NCI-H1694 (cell line): ENCODE measurements at regions not wholly inside any gene's neighbourhood (a gene's known extent, or its start where the extent isn't known, plus 50 kb on each side); places are given as distances from the start of the nearest gene placed in this dataset.
A peak's percentile ranks its signal among the peaks of the same experiment; 100 is the strongest.
"Not testable (repeated sequence)": the region's sequence is repeated elsewhere in the genome, so short reads cannot be mapped to it uniquely, and the experiment has no call there.

Experiments
- DNase-seq: peaks from one replicate; lab custom pipeline; 2025; lab: John Stamatoyannopoulos, UW

DNA sequence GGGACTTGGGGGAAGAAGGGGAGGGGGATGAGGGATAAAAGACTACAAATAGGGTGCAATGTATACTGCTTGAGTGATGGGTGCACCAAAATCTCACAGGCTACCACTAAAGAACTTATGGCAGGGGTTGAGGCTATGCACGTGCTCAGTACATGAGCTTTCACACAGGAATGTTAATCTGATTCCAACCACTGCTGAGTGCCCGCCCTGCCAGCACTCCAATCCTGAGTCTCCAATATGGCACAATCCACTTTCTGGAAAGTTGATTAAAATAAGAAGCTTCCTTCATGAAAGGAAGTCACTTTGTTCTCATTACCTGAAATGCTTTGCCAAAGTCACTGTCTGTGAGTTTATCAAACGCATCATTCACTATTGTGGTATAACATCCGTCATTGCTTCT lies 463.0 kb downstream of the IRS2 start:
- no peak for DNase-seq

DNA sequence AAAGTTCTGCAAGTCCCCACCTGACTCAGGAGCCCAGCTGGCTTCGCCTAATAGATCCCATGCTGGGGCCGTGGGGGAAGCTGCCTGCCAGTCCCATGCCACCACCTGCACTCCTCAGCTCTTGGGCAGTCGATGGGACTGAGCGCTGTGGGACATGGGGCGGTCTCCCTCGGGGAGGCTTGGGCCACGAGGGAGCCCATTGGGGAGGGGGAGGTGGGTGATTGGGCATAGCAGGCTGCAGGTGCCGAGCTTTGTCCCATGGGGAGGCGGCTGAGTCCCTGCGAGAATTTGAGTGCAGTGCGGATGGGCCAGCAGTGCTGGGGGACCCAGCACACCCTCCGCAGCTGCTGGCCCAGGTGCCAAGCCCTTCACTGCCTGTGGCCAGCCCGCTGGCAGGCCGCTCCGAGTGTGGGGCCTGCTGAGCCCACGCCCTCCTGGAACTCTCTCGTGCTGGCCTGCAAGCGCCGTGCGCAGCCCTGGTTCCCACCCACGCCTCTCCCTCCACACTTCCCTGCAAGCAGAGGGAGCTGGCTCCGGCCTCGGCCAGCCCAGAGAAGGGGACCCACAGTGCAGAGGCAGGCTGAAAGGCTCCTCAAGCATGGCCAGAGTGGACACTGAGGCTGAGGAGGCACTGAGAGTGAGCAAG lies 467.3 kb downstream of the IRS2 start:
- no peak for DNase-seq

DNA sequence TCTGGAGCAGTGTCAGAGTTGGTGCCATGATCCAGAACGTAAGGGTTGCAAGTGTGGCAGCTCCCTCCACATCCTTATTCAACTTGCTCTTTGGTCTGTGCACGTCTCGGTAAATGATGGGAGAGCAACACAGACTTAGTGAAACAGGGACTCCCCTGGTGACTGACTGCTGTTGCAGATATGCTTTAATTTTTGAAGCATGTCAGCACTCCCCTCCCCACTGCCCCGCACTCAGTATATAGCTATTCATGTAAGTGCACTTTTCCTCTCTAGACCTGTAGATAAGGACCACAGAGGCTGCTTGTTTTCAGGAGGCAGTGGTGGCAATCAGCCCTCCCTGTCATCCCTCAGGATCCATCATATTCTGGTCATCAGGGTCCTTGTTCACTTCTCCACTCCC lies 470.9 kb downstream of the IRS2 start:
- no peak for DNase-seq

DNA sequence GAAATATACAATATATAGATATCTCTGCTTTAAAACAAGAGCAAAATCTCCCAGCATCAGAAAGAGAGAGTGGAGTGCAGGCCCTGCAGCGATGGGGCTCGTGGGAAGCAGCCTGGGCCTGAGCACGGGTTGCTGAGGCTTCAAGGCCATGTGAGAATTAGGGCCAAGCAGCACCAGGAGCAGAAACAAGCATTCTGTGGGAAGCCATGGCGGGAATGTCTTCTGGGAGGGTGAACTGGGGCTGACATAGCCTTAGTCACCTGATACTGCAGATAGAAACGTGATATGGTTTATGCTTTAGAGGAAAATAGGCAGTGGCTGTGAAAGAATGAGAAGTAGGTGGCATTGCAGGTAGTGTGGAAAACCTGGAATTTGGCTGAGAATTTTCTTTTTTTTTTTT lies 472.3 kb downstream of the IRS2 start:
- DNase-seq: no peak

DNA sequence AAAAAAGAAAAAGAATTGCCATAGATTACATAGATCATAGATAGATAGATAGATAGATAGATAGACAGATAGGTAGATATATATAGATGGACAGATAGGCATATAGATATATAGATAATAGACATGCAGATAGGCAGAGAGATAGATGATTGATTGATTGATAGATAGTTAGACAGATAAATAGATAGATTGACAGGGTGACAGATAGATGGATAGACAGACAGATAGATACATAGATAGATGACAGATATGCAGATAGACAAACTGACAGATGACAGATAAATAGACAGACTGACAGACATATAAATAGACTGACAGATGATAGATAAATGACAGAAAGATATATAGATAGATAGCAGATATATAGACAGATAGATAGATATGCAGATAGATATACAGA lies 474.0 kb downstream of the IRS2 start:
- DNase-seq: no peak

DNA sequence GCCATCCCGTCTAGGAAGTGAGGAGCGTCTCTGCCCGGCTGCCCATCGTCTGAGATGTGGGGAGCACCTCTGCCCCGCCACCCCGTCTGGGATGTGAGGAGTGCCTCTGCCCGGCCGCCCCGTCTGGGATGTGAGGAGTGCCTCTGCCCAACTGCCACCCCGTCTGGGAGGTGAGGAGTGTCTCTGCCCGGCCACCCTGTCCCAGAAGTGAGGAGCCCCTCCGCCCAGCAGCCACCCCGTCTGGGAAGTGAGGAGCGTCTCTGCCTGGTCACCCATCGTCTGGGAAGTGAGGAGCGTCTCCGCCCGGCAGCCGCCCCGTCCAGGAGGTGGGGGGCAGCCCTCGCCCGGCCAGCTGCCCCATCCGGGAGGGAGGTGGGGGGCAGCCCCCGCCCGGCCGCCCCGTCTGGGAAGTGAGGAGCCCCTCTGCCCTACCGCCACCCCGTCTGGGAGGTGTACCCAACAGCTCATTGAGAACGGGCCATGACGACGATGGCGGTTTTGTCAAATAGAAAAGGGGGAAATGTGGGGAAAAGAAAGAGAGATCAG lies 474.9 kb downstream of the IRS2 start:
- DNase-seq: not testable (repeated sequence)

DNA sequence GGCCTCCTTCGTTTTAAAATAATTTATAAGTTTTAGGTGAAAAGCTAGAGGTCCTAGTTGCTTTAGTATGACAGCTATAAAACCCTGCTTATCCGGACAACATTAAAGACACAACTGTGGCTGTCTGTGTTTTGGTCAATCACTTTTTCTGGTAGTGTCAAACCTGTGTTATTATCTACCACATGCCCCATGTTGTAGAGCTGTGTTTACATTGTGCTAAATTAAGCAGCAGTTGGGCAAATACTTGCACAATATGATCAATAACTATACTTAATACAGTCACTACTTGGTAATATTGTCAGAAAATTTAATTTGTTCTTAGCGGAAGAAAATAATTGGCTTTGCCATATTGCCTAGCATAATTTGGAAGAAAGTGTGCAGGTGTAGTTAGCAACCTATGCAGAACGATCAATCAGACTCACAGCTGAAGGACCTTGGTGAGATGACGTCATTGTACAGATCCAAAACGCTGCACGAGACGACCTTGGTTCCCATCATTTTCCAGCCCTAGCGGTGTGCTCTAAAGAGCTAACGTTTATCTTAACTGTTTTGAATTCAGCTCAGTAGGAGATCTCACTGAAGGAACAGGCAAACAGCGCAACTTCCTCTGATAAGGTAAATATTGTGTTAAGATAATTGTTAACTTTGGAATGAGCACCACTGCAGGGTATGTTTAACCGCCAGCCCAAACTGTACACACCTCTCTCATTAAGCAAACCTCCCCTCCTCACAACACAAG lies 476.6 kb downstream of the IRS2 start:
- no peak for DNase-seq

DNA sequence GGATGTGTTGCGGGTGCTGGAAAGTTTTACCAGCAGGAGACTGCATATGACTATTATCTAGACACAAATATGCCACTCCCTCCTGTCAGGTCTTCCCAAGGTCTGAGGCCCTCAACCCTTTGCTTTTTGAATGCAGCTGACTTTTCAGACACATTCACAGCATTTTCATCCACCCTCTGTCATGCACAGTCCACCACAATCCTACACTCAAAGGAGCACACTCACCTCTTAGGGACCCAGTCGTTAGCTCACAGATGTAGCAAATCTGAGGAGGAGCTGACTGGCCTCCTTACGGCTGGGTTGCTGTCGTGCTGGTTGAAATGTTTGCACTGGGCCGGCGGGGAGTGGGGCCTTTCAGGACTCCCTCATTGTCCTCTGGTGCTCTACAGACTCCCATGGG lies 479.4 kb downstream of the IRS2 start:
- no peak for DNase-seq

DNA sequence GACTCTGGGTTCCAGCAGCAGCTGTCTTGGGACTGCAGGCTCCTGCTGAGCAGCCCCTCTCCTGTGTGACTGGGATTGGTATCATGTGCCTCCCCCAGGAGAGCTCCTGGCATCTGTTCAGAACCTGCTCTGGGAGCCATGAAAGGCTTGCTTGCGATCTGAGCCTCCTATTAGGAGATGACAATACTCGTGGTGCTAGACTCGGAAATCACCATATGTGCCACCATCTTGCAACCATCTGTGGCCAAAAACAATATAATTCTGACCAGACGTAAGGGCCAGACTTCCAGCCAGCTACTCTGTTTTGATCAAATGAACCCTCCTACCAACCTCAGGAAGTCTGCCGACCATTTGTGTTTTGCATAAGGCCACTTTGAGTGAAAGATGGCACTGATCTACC lies 484.7 kb downstream of the IRS2 start:
- peak; percentile 78 for DNase-seq

DNA sequence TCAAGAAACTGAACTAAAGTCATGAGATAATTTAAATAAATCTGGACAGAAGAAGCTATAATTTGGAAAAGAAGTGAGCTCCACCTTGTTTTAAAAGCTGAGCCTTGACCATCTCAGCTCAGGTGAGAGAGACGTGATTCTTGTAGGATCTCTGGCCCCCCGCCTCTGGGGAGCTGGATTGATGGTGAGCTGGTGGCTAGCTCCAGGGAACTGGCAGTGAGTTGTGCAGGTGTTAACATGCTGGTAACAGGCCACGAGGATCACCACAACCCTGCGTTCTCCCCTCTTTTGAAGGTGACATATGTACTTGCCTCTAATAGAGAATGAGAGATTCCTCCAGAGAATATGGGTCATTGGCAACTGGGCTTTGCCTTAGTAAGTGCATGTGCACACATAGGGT lies 485.1 kb downstream of the IRS2 start:
- no peak for DNase-seq

DNA sequence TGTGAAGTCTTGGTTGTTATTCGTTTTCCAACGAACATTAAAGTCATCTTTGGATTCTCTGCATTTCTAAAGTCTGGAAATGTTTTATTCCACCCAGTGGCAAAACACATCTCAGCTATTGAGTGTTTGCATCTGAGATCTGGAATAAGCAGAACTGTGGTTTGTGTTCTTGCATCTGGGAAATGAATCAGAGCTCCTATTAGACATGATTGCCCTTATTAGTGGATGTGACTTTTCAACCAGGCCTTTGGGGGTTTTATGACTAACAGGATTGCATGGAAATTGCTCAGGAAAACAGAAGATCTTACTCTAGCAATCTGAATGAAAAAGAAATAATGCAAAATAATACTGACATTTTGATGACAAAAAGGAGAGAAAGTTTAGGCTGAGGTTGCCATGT lies 488.8 kb downstream of the IRS2 start:
- DNase-seq: no peak

DNA sequence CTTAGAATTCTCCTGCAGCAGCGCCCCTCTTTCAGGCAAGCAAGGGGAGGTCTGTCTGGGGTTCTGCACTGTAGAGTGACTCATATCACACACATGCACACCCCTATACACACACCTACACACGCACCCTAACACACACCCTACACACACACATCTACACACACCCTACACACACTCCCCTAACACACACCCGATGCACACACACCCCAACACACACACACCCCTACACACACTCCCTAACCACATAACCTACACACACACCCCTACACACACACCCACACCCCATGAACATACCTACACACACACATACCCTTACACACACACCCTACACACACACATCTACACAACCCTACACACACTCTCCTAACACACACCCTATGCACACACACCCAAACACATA lies 493.2 kb downstream of the IRS2 start:
- no peak for DNase-seq

DNA sequence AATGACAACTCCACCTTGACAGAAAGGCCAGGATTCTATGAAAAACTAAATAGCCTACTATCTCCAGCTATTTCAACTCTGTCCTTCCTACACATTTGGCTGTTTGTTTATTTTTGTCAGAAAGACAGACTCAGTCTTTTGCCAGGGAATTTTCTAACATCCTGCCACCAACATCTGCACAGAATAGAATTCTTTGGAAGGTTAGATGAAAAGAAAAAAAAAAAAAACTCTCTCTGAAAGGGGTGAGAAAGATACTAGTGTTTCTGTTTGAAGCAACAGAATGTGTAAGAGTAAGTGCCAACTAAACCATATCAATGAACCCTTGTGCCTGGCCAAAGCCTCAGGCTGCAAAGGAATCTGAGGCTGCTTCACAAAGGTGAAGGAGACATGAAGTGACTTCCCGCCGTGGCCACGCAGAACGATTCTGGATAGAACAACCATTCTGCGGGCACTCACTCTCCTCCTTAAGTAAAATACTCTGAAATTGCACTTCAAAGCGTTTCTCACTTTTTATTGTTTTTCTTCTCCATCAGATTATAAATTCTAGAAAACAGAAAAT lies 498.2 kb downstream of the IRS2 start:
- no peak for DNase-seq

DNA sequence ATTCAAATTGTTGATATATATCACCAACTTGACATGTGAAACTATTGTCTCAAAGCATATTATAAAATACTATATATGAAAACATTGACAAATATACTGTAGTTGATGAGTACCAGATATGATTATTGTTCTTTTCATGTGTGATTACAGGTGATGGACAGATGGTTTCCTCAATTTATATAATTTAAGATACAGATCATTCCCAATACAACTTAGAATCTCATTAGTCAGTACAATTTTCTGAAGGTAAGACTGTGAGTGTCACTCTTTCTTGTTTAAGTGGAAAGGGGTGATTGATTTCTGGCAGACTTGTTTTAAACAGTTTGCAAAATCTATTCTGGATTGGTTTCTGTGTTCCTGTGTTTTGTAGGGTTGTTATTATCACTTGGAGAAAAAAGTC lies 498.8 kb downstream of the IRS2 start:
- DNase-seq: no peak

DNA sequence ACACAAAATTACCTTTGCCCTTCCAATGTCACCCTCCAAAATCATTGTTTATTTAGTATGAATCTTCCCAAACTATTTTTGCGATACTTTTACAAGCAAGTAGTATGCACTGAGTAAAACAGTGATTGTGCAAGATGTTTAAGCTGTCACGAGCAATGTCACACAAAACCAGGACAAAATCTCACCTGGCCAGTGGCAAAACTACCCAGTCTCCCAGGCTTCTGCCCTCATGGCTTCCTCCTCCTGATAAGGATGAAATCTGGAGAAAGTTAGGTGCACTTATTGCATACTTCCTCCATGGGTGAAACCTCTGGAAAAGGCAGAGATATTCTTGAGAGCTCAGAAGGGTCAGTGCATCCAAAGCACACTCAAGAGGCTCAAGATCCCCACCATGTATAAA lies 500.8 kb downstream of the IRS2 start:
- no peak for DNase-seq

DNA sequence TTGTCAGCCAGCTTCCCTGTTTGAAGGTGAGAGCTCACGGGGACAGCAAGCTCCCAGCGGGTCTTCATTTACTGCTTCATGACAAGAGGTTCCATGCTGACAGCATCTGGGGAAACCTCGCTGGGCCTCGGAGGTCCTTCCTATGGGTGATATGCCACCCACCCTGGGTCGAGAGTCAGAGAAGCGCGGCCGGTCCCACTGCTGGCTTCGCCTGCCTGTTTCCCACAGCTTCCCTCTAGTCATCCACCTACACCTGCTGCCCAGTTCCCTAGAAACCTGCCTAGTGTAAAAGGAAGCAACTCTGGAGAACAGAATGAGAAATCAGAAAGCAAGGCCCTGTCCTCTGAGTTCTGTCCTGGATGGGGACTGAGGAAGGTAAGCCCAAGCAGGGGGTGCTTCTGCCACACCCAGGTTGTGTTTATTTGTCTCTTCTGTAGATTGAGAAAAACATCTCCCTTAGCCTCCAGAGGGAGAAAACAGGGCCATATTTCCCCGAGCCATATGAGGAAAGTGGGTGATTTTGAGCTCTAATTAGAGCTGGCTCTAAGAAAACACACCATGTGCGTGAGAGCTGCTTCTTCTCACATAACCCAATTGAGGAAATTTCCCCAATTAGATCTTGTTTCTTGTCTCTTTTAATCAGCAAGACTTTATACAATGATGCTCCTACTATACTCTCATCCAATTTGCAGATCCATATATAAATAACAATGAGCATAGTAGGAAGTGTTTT lies 504.3 kb downstream of the IRS2 start:
- no peak for DNase-seq

DNA sequence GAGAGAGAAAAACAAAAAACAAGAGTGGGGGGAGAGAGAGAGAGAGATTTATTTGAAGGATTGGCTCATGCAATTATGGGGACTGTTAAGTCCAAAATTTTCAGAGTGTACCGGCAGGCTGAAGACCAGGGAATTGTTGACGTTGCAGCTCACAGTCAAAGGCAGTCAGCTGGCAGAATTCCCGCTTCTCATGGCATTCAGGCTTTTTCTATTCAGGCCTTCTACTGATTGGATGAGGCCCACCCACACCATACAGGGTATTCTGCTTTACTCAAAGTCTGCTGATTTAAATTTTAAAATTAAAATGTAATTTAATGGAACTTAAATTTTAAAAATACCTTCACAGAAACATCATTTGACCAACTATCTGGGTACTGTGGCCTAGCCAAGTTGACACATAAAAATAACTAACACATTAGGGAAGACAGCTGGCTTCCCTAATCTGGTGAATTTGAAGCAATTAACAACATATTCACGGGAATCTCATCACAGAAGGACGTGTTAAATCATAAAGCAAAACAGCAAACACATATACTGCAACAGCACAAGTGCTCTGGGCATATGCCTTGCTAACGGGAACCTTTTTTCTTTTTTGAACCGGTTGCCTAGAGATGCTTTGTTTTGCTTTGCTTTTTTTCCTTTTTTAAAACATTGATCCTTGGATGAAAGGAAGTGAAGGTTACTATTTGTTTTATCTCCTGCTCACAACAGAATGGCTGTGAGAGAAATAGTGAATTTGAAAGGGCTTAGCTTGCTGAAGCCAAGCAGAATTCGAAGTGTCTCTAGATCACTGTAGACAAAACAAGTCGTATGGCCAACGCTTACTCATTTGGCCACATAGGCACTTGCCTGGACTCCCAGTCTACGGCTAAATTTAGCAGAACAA lies 505.1 kb downstream of the IRS2 start:
- no peak for DNase-seq

DNA sequence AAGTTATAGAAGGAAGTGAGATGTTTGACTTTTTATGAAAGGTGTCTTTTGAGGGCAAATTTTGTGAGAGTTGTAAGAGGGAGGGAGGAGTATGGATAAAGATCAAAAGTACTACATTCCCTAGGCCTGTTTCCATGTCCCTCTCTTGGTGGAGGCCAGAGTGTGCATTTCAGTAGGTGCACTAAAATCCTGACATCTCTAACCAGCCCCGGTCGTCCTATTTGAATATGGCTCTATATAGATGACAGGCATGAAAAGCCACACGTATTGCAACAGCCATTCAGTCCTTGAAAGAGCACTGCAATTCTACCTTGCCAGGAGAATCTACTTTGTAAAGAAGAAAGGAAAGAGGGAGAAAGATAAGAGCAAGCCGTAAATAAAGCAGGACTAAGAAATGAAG lies 510.1 kb downstream of the IRS2 start:
- no peak for DNase-seq

DNA sequence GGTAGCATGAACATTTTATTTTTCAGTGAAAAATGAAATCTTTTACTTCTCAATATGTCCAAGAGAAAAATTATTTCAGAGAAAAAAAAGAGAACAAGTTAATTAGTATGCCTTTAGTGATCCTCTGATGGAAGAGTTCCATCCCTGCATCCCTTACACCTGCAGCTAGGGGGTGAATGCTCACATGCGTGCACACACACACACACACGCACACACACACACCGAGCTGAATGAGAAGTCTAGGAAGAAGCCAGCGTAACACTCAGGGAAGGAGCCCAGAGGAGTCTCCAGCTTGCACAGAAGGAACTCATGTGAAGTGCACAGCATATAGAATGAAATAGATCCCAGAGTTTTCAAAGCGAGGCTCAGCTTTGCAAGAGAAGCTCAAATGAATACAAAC lies 510.5 kb downstream of the IRS2 start:
- no peak for DNase-seq

DNA sequence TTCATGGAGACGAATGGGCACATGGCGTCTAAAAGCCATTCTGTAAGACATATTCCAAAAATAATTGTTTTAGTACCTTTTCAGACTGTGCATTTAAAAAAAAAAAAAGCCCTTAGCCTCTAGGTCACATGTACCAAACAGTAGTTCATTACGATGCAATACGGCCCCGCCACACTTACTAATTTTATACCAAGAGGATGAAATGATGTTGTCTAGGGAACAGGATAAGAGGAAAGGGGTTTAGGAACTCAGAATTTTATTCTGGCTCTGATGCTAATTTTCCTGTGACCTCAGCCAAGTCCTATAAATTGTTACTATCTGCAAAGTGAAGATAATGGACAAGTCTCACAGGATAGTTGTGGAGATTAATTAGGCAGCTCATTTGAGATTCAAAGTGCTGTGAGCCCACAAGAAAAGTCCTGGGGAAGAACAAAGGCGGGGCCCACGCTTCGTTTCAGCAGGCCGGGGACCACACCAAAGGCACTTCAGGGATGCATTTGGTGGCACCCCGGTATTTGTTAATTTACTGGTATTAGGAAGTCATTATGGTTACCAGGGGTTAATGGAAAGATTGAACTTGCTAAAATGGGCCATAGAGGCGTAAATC lies 511.1 kb downstream of the IRS2 start:
- DNase-seq: no peak

DNA sequence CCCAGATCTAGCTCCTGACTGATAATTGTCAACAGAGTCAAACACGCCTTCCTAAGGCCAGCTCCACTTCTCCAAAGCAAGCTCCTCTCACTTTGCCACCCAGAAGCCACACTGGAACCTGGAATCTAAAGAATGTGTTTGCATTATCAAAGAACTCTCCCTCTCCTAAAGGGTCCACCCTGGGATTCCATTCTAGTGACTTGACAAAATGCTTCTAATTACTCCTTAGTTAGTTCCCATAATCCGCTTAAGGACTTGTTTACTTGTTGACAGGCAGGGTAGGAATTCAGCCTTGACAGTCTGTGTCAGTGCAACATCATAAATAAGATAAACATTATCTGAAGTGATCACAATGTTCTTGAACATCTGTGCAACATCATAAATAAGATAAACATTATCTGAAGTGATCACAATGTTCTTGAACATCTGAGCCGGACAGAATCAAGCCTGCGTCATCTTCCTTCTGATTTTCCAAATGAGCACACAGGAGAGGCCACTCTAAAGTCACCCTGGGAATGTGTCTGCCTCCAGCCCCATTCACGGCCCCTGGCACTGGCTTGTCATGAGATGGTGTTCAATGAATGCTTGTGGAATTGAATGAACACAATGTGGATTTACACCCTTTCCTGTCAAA lies 512.1 kb downstream of the IRS2 start:
- no peak for DNase-seq
